Astrocyte (in vitro differentiated cells and primary cell): ENCODE measurements at regions not wholly inside any gene's neighbourhood (a gene's known extent, or its start where the extent isn't known, plus 50 kb on each side); places are given as distances from the start of the nearest gene placed in this dataset.

Source experiments
- DNase-seq: peaks from one replicate; pipeline ENCODE4 v3.0.0-alpha.2; 2010; ENCODE audit warnings: low read depth
- FAIRE-seq: peaks from 2 replicates; lab custom pipeline; 2011; peaks lifted over from hg19 to GRCh38; lab: Jason Lieb, UNC
- H2AFZ ChIP-seq: 2 replicates; pipeline ENCODE4 v1.6.0; 2012; ENCODE audit warnings: low read depth, low read length, inconsistent platforms
- H3K27ac ChIP-seq: 2 replicates; pipeline ENCODE4 v1.5.1; 2011; ENCODE audit warnings: low read depth, low read length, inconsistent platforms
- H3K27me3 ChIP-seq: 2 replicates; pipeline ENCODE4 v1.6.0; 2011; ENCODE audit warnings: low read length, inconsistent platforms; ENCODE audit not compliant: insufficient read depth
- H3K36me3 ChIP-seq: 2 replicates; pipeline ENCODE4 v1.5.1; 2011; ENCODE audit warnings: low read length, inconsistent platforms; ENCODE audit not compliant: insufficient read depth
- H3K4me1 ChIP-seq: 2 replicates; pipeline ENCODE4 v1.5.1; 2011; ENCODE audit warnings: low read length, inconsistent platforms; ENCODE audit not compliant: insufficient read depth
- H3K4me2 ChIP-seq: 2 replicates; pipeline ENCODE4 v1.6.0; 2012; ENCODE audit warnings: low read length, inconsistent platforms
- H3K4me3 ChIP-seq: 2 replicates; pipeline ENCODE4 v1.5.1; 2011; ENCODE audit warnings: low read depth, mild to moderate bottlenecking, low read length, inconsistent platforms; ENCODE audit not compliant: insufficient read depth
- H3K79me2 ChIP-seq: 2 replicates; pipeline ENCODE4 v1.6.0; 2012; ENCODE audit warnings: mild to moderate bottlenecking, low read length, inconsistent platforms; ENCODE audit not compliant: insufficient read depth
- H3K9ac ChIP-seq: 2 replicates; pipeline ENCODE4 v1.6.0; 2012; ENCODE audit warnings: mild to moderate bottlenecking, low read length, inconsistent platforms
- H3K9me3 ChIP-seq: 2 replicates; pipeline ENCODE4 v1.5.1; 2012; ENCODE audit warnings: low read depth, mild to moderate bottlenecking, low read length, inconsistent platforms; ENCODE audit not compliant: insufficient read depth
- H4K20me1 ChIP-seq: 2 replicates; pipeline ENCODE4 v1.6.0; 2012; ENCODE audit warnings: low read length, inconsistent platforms; ENCODE audit not compliant: insufficient read depth
- H3K27ac Mint-ChIP-seq: one replicate; pipeline ENCODE4 v1.8.0; 2021; ENCODE audit warnings: mild to moderate bottlenecking, mixed read lengths; ENCODE audit not compliant: unreplicated experiment
- H3K27me3 Mint-ChIP-seq: one replicate; pipeline ENCODE4 v1.8.0; 2021; ENCODE audit warnings: low read depth, mixed read lengths; ENCODE audit not compliant: unreplicated experiment
- H3K36me3 Mint-ChIP-seq: one replicate; pipeline ENCODE4 v1.8.0; 2021; ENCODE audit warnings: low read depth, mixed read lengths; ENCODE audit not compliant: unreplicated experiment
- H3K4me1 Mint-ChIP-seq: one replicate; pipeline ENCODE4 v1.8.0; 2021; ENCODE audit warnings: low read depth, mixed read lengths; ENCODE audit not compliant: unreplicated experiment
- H3K4me3 Mint-ChIP-seq: one replicate; pipeline ENCODE4 v1.8.0; 2021; ENCODE audit warnings: mild to moderate bottlenecking, moderate library complexity, mixed read lengths; ENCODE audit not compliant: unreplicated experiment
- H3K9me3 Mint-ChIP-seq: one replicate; pipeline ENCODE4 v1.8.0; 2021; ENCODE audit warnings: mild to moderate bottlenecking, mixed read lengths; ENCODE audit not compliant: unreplicated experiment
- EZH2 ChIP-seq: IDR thresholded peaks from 2 replicates; pipeline ENCODE4 v1.6.1; 2012; ENCODE audit warnings: mild to moderate bottlenecking, low read length, inconsistent platforms; ENCODE audit not compliant: insufficient read depth
- TF ChIP-seq, protein P1 (sequence below): IDR thresholded peaks from 2 replicates; pipeline ENCODE4 v1.5.1; 2011; ENCODE audit warnings: low read depth, mild to moderate bottlenecking, inconsistent platforms, low read length, moderate library complexity; ENCODE audit not compliant: insufficient read depth

DNA sequence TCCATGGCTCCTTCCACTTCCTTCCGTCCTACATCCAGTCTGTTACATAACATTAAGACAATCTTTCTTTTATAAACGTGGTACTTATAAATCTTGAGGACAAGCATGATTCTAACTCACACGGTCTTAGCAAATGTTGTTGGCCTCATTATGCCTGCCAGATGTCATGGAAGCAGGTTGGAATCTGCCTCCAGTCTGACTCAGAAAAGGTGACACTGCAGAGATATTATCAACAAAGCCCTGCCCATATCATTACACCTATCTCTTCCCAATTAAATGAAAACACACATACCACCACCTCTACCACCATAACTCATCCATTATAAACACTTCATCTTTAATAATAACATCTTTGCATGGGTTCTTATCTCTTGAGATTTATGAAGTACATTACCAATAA is 334.7 kb upstream of the CHAC2 start:
- no peak for FAIRE-seq
- no peak overlapping the region for H3K27ac Mint-ChIP-seq
- DNase-seq, result no peak

DNA sequence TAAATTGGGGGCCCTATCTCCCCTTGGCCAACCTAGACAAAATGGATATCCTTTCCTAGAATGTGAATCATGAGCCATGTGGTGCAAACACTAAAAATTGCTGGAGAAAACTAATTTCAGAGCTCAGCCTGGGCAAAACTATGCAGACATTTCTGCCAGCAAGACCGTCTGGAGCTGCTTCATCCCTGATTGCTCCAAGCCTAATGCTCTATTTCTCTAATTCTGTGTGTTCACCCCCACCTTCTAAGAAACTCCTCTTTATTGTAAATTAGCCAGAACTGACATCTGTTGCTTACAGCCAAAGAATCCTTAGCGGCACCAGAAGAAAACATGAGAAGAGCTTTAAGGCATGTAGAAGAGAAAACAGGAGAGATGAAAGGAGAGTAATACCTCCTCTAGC is 337.7 kb upstream of the CHAC2 start:
- Mint-ChIP-seq H3K27me3 (no peaks in the 10 kb centered on the region), H3K4me1 (no peaks in the 10 kb centered on the region), H3K9me3 (no peaks in the 10 kb centered on the region), H3K4me3 (no peak overlapping the region), H3K27ac (no peak overlapping the region), H3K36me3 (no peaks in the 10 kb centered on the region)
- no peaks in the 10 kb centered on the region for H3K4me1 ChIP-seq
- FAIRE-seq (no peak), DNase-seq (no peak)
- no peak overlapping the region for H3K27ac ChIP-seq
- H3K27me3 ChIP-seq, result no peaks in the 10 kb centered on the region
- H3K4me3 ChIP-seq, result no peak overlapping the region
- H3K9ac ChIP-seq, result no peak overlapping the region
- H3K9me3 ChIP-seq, result no peaks in the 10 kb centered on the region
- H3K4me2 ChIP-seq, result no peak overlapping the region
- no peaks in the 10 kb centered on the region for H3K36me3 ChIP-seq
- TF ChIP-seq, protein P1, sequence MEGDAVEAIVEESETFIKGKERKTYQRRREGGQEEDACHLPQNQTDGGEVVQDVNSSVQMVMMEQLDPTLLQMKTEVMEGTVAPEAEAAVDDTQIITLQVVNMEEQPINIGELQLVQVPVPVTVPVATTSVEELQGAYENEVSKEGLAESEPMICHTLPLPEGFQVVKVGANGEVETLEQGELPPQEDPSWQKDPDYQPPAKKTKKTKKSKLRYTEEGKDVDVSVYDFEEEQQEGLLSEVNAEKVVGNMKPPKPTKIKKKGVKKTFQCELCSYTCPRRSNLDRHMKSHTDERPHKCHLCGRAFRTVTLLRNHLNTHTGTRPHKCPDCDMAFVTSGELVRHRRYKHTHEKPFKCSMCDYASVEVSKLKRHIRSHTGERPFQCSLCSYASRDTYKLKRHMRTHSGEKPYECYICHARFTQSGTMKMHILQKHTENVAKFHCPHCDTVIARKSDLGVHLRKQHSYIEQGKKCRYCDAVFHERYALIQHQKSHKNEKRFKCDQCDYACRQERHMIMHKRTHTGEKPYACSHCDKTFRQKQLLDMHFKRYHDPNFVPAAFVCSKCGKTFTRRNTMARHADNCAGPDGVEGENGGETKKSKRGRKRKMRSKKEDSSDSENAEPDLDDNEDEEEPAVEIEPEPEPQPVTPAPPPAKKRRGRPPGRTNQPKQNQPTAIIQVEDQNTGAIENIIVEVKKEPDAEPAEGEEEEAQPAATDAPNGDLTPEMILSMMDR, result no peak
- no peak for TF ChIP-seq EZH2
- H2AFZ ChIP-seq, result no peak overlapping the region
- H4K20me1 ChIP-seq, result no peaks in the 10 kb centered on the region
- H3K79me2 ChIP-seq, result no peaks in the 10 kb centered on the region

More for the DNA sequence above, 334.7 kb upstream of the CHAC2 start:
- Mint-ChIP-seq H3K4me1 (no peaks in the 10 kb centered on the region), H3K4me3 (no peak overlapping the region), H3K9me3 (no peaks in the 10 kb centered on the region), H3K36me3 (no peaks in the 10 kb centered on the region), H3K27me3 (no peaks in the 10 kb centered on the region)
- Histone ChIP-seq H3K27ac (no peak overlapping the region), H3K4me3 (no peak overlapping the region), H2AFZ (no peak overlapping the region), H3K27me3 (no peaks in the 10 kb centered on the region), H4K20me1 (no peaks in the 10 kb centered on the region), H3K4me1 (no peaks in the 10 kb centered on the region), H3K9me3 (no peaks in the 10 kb centered on the region), H3K79me2 (no peaks in the 10 kb centered on the region), H3K4me2 (no peak overlapping the region), H3K36me3 (no peaks in the 10 kb centered on the region), H3K9ac (no peak overlapping the region)
- TF ChIP-seq, protein P1, result no peak
- no peak for TF ChIP-seq EZH2

DNA sequence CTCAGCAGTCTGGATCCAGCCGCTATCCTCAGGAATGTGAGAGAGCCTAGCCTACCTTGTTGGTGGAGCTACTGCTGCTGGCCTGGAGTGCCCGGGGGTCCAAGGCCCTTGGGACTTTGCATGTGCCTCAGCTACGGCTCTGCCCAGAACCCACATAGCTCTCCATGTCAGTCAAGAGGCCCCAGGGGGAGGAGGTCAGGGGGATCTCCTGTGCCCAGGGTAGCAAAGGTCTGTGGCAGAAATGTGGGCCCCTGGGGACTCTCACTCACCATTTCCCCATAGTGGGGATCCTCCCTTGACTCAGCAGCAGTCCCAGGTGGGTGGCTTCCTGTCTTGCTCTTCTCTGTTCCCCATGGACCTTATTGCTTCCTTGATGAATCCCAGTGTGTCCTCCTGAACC is 342.7 kb upstream of the CHAC2 start:
- Mint-ChIP-seq H3K27ac (no peak overlapping the region), H3K27me3 (no peaks in the 10 kb centered on the region), H3K4me1 (no peaks in the 10 kb centered on the region), H3K4me3 (no peak overlapping the region), H3K36me3 (no peaks in the 10 kb centered on the region), H3K9me3 (no peaks in the 10 kb centered on the region)
- no peak overlapping the region for H3K4me3 ChIP-seq
- H3K79me2 ChIP-seq, result no peaks in the 10 kb centered on the region
- no peaks in the 10 kb centered on the region for H3K27me3 ChIP-seq
- H3K4me2 ChIP-seq, result no peak overlapping the region
- no peaks in the 10 kb centered on the region for H3K4me1 ChIP-seq
- H3K36me3 ChIP-seq, result no peaks in the 10 kb centered on the region
- H3K27ac ChIP-seq, result no peak overlapping the region
- no peaks in the 10 kb centered on the region for H3K9me3 ChIP-seq
- H4K20me1 ChIP-seq, result no peaks in the 10 kb centered on the region
- H3K9ac ChIP-seq, result no peak overlapping the region
- DNase-seq (no peak), FAIRE-seq (no peak)
- TF ChIP-seq, protein P1, result no peak
- TF ChIP-seq EZH2, result no peak
- H2AFZ ChIP-seq, result no peak overlapping the region
